ENCODE measurements at regions not wholly inside any gene's neighbourhood (a gene's known extent, or its start where the extent isn't known, plus 50 kb on each side); places are given as distances from the start of the nearest gene placed in this dataset.

DNA sequence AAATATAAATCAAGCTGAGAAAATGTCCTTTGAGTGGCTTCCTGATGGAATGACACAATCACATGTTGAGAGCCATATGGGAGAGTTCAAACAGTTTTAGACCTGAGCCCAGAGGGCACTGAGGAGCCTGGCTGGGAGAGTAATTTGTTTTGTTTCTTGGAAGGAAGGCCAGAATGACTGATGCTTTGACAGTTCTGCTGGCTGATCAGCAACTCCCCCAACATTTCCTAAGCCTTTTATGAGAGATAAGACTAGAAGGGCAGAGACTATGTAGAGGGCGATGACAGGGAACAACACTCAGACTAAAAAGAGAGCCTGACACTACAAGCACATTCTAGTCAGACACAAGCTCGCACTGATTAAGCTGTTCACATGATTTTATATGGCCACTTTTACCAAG, 169.2 kb downstream of the COX7C start:
- no peak for DNase-seq

DNA sequence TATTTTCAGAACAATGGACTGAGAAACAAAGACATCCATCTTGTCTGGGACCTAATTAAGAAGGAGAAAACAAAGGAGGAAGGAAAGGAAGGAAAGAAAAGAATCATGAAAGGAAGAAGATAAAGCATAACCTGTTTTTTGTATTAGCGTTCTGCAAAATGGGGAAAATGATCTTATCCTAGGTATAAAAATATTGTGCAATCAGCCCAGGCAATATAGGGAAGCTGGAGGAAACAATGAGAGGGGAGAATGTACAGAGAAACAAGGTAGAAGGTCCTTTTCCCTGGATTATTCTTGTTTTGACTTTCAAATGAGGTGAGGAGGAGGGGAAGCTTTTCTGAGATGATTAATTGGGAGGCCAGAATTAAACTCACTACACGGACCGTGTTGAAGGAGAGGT, 177.9 kb downstream of the COX7C start:
- no peak for DNase-seq

DNA sequence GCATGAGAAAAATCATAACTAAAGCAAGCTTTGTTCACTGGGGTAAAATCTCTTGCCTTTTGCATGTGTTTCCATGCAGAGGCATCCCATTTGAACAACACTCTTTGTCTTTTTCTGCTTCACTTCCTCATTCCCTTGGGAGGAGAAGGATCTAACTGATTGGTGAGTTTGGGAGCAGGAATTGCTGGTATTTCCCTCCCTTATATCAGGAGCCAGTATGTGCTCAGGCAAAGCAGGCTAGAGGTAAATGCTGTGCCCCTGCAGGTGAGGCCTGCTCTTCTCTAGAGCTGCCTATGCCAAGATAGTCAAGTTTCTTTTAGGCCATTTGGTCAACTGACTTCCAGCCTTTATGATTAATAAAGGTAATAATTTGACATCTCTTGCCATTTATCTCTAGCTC, 179.9 kb downstream of the COX7C start:
- no peak for DNase-seq

DNA sequence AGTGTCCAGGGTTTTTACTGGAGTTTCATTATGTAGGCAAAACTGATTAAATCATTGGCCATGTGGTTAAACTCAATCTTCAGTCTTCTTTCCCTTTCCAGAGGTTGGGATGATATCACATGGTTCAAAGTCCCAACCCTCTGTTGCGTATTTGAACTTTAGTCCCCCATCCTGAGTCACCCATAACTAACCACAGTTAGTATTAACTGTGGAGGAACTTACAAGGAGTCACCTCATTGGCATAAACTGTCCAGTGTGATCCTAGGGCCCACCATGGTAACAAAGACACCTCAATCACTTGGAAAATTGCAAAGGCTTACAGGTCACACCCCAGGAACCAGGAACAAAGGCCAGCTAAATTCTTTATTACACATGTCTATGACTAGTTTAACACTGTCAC, 188.5 kb downstream of the COX7C start:
- DNase-seq = no peak

DNA sequence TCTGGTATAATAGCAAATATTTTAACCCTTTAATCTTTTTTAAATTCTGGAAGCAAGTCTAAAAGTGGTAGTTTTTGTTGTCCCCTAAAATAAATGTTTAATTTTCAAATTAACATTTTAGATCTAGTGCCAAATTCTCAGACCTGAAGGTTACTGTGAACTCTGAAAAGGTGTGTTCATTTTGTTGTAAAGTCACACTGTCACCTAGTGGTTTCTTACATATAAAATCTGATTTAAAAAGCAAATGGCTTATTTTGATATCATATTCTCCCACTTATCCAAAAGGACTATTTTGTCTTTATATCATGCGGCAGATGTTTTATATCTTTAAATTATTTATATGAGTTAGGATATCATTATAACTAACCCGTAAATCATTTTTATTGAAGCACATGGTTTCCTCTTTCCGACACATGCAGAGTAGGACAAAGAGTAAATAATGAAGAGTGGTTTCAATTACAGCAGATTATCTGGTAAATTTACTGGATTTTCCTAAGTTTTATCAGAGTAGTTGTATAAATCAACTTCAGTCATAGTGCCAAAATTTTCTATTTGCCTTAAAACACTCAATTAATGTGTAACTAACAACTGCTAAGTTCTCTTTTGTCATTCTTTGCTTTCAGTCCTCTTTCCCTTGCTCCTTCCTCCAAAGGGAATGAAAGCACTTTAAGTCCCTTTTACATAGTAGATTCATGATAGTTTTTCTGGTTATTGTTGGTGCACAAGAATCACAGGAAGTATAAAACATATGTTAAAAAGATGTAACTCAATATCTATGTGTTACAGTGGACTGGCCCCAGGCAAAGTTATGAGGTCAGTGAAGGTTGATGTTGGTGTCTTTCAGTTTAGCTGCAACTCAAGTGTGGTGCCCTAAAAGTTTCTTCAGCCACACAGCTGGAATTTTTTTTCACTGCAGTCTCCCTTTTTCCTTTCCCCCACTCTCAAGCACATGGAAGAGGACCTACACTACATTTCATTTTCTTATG, 189.6 kb downstream of the COX7C start:
- DNase-seq = no peak

DNA sequence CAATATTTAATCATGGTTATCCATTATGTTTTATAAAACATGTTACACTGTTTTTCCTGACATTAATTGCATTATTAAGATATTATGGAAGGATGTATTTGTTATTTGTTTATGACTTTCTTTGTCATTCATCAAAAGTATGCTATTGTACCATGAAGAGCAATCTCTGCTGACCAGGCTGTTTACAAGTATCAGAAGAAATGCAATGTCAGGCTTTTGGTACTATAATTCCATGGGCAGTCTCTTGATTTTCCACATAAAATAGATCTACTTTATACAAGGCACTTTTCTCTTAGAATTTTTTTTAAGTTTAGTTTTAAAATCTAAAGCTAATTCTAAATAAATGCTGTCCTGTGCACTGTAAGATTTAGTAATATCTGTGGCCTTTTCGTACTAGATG, 196.6 kb downstream of the COX7C start:
- DNase-seq = no peak

DNA sequence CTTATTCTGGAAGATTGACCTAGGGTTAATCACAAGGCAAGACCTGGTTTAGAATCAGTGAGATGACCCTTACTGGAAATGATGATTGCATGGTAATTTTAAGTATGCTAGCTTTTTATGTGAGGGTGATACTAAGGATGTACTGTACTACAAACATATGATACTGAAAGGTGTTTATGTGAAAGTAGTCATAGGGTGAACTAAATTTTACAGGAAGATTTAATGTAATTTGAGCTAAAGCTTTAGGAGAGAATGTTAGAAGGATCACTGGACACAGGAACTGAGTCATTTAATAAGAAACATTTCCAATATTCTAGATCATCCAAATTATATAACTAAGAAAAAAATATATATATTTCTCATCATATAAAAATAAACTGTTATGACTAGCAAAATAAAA, 197.2 kb downstream of the COX7C start:
- no peak for DNase-seq

DNA sequence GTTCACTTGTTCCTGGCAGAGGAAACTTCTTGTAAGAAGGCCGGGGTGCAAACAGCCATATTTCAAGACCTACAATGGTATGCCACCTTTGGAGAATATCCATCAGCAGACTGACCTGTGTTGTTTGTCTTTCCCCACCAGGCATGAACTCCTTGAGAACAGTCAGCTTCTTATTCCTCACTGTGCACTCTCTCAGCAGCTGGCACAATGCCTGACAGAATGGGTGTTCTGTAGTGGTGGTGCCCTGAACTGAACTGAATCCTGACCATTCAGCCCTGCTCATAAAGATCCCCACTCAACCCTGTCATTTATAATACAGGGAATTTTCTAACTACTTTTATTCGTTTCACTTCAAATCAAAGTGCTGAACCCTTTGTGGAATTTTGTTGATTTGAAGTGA, 206.9 kb downstream of the COX7C start:
- DNase-seq = no peak

DNA sequence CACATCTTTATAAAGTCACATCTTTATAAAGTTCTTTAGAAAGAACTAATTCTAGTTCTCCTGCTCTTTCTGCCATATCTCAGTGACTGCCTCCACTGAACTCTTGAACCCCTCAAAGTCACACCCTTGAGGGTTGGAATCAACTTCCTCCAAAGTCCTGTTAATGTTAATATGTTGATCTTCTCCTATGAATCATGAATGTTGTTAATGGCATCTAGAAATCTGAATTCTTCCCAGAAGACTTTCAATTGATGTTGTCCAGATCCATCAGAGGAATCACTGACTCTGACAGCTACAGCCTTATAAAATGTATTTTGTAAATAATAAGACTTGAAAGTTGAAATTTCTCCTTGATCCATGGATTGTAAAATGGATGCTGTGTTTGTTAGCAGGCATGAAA, 213.4 kb downstream of the COX7C start:
- no peak for DNase-seq

DNA sequence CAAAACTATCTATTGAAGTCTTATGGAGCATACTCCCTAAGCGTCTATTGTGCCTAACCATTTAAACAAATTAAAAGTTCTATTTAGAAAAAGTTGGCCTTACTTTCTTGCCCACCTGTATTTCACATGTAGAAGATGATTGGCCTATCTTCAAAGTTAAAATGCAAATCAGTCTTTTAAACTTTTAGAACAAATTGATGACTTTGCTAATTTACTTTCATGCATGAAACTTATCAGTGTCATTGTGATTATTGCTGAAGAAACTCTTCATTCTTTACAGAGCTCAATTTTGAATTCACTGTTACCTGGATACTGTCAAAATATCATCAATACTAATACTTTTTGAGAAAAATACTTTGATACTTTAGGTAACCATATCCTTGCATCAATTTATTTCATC, 216.1 kb downstream of the COX7C start:
- DNase-seq = no peak

DNA sequence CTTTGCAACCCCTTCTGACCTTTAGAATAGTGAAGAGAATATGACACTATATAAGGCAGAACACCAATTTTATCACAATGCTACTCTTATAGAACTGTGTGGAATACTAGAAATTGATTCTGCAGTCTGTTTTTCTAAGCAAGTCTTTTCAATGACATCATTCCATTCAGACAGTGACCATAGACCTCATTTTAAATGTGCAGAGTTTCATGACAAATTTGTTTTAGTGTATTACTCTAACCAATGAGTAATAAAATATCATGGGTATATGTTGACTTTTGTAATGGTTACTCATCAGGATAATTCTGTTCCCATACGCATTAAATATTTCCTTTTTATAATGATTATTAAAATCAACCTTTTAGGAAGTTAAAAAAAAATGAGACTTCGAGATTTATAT, 219.9 kb downstream of the COX7C start:
- no peak for DNase-seq

DNA sequence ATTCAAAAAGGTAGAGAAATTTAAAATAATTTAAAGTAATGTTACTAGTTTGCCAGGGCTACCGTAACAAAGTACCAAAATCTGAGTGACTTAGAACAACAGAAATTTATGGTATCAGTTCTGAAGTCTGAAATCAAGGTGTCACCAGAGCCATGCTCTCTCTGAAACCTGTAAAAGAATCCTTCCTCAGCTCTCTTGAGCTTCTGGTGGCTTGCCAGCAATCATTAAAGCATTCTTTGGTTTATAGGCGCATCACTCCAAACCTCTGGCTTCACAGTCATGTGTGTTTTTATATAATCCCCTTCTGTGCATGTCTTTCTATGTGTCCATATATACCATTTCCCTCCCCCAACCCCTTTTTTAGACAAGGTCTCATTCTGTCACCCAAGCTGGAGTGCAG, 220.3 kb downstream of the COX7C start:
- DNase-seq = no peak

DNA sequence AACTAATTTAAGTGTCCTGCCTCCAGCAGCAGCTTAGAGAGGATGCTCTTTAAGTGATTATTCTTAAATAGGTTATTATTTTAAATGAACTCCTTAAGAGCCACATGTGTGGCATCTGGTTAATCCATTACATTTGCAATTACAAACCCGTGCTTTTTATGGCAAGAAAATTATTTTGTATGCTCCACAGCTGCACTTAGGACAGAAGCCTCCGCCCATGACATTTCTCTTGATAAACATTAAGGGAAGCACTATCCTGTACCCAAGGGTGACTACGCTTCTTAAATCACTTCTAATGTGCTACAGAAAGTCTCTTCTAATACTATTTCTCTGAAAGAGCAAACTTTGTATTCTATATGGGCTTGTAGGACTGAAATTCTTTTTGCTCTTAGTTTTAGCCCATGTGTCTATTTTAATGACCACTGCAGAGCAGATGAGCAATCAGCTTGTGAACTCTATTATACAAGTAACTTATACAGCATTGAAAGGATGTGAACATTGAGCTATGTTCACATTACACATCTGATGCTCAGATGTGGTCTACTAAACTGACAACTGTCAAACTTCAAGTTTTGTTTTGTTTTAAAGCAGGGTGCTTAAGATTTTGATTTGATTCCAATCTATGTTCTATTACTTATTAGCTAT, 223.4 kb downstream of the COX7C start:
- no peak for DNase-seq

DNA sequence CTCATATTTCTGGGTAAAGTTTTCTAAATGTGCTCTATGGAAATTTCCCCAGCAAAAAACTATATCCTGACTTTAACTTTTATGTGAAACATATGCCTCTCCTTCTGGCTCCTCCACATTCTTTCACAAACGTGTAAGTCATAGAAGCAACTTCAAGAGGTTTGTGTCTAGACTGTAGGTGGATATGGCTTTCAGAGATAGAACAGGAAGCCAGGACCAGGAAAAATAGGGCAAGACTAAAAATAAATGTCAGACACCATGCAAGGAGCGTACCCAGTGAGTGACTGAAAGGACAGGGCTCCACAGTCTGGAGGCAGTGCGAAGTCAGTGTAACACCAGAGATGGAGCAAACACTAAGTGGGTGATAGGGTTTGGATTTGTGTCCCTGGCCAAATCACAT, 240.7 kb downstream of the COX7C start:
- no peak for DNase-seq

DNA sequence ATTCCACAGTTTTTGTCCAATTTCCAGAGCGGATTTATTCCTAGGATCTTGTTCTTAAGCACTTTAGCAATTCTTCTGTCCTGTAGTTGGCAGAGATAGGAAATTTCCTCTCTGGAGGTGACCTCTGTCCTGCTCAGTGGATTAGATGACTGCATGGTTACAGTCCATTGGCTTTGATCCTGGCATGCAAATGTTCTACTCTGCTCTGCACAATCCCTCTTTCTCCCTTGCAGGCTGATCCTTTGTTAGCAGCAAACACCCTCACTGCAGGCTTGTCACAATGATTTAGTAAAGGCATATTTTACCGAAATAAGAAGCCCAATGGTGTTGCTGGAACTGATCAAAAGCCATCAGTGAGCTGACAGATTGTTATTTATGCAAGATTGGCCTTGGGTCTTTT, 243.8 kb downstream of the COX7C start:
- no peak for DNase-seq

DNA sequence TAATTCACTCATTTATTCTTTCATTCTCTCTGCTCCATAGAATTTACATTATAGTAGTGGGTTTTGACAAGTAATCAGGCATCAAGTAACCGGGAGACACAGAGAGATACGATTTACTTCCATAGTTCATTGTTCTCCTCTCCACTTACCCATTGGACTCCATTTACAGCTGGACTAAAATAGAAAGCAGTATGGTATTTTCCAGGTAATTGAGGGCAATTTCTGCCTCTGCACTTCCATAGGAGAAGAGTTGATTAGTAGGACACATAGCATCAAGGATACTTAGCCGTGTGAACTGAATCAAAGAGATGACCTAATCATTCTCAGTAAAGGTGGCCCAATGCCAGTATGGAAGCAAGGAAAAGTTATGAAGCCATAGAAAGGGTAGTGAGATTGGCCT, 244.4 kb downstream of the COX7C start:
- DNase-seq = no peak

DNA sequence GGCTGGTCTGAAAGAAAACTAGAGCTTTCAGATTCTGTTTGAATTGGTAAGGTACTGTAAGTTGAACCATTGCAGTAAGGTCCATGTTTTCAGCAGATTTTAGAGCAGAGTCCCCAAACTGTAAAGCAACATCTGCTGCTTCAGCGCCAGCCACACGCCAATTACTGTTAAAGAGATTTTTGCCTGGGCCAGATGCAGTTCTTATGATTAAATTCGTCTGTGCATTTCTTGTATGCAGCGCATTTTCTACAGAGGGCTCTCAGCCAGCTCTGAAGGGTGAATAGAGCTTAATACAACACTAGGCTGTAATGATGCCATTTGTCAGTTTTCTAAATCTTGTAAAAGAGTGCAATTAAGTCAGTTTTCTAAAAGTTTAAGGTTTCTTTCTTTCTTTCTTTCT, 246.3 kb downstream of the COX7C start:
- DNase-seq = no peak

DNA sequence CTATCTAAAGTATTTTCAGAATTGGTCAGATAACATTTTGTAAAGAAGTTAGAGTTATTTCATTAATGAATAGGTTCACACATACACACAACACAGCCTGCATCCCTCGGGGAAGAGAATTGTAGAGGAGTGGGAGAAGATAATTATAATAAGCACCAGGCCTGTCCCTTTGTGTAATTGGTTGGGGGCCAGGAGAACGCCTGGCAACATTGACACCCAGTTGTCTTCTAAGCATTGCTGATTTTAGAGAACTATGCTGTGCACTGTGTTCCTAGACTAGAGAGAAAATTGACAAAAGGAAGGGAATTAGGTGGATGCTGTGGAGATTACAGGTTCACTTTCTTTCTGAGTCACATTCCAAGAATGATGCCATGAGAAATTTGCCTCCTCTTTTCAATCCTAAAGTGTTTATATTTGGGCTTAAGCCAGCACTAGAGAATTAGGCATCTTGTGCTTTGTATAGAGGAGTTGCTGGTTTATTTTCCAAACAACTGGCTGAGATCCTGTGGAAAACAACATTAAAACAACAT, 247.6 kb downstream of the COX7C start:
- DNase-seq = no peak

DNA sequence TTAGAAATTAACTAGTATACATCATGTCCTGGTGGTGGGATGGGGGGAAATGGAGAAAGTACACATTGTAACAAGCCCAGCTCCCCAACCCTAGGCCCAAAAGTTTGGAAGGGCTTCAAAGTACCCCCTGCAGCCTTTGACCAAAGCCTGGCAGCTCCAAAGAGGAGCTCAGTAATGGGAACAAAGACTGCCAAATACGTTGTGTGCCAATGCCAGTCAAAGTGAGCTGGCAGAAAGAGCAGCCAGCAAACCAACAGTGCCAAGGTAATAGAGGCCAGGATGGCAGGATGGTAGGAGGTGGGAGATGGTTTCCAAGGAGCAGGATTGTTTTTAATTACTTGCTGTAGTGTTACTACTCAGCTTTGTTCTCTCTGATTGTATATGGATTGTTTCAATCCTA, 248.3 kb downstream of the COX7C start:
- DNase-seq = no peak

DNA sequence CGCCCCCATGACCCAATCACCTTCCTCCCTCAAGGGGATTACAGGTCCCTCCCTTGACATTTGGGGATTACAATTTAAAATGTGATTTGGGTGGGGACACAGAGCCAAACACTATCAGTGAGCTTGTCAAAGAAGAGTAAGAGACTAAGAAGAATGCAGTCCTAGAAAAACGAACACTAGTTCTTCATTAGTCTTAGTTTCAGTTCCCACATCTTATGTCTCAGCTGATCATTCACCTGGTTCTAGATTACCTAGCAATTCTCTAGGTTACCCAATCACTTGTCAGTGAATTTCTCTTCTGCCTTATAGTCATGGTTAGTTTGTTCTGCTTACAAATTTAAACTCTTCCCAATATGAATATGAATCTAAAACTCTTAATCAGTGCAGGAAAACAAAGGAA, 251.5 kb downstream of the COX7C start:
- no peak for DNase-seq

DNA sequence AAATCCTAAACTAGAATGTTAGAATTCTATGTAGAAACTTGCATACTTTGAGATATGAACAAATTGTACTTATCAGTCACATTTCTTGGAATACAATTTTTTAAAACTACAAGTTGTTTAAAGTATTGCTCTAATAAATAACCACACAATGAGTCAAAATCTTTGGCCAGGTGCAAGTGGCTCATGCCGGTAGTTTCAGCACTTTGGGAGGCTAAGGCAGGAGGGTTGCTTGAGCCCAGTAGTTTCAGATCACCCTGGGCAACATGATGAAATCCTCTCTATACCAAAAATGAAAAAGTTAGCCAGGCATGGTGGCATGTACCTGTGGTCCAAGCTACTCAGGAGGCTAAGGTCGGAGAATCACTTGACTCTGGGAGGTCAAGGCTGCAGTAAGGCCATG, 257.8 kb downstream of the COX7C start:
- no peak for DNase-seq

DNA sequence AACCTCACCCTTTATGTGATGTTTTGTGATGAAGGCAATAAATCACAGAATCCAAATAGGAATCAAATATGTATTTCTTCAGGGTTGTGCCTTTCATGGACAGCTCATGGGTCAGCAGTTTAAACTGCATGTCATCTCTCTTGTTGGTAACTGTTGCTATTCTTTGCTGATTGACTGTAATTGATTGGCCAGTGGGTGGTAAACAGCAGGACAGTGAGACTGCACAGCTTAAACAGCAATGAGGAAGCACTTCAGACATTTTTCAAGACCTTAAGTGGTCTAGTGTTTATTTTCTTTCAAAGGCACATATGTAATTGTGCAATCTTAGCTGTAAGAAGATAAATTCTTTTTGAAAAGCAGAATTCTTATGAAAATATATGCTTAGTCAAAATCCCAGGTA, 260.5 kb downstream of the COX7C start:
- DNase-seq = no peak

DNA sequence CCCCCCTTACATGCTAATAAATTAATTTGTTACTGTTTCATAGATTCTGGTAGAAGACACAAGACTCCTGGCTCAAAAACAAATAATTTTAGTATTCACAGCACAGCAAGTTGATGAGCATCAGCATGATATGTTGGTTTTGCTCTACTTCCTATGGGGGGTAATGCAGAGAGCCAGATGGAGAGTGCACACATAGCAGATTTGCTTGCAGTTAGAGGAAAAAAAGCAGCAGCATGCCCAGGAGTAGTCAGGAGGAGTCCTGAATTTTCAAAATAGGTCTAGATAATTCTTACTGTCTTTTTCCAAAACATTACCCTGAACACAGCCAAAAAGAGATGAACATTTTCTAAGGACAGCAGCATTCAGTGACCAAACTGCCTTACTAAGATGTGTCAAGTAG, 261.3 kb downstream of the COX7C start:
- no peak for DNase-seq

DNA sequence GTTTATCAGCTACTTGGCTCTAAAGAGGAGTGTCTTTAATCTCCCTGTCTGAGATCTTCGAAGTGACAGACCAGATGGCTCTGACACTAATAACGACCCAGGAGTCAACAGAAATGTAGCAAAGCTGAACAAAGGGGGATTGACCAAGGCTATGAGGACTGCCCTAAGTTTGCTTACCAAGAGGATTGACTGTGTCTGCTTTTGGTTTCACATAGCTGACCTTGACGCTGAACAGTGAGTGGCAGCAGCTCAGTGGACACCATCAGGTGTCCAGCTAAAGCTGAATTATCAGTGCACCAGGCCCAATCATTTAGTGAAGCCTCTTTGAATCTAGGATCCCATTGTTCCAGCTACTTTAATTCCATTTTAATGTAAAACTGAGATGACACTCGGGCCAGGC, 262.6 kb downstream of the COX7C start:
- no peak for DNase-seq

Data from SHP77 treated with DMSO at 0.1 percent for 48 hours (cell line).